ENCODE measurements at regions not wholly inside any gene's neighbourhood (a gene's known extent, or its start where the extent isn't known, plus 50 kb on each side); places are given as distances from the start of the nearest gene placed in this dataset.
"Not testable (repeated sequence)": the region's sequence is repeated elsewhere in the genome, so short reads cannot be mapped to it uniquely, and the experiment has no call there.

DNA sequence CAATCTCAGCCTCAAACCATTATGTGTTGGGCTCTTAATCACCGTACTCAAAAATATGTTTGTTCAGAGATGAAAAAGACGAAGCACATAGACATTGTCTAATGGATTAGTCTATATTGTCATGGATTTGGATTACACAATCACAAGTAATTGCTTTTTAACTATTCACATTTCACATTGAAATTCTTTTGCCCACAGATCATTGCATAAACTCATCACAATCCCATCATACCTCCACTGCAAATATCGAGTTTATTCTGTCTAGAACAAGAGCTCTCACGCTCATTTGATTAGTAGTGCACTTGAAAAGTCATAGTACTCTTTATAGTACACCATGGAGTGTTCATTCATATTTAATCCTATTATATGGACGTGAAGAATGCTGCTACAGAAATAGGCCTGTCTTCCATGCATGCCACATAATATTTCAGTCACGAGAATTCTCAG is 97.9 kb upstream of the SOX11 start:
- no peak for DNase-seq

- no peak for DNase-seq
Measured at GRCh38 chr2:5596868-5597267, 95.3 kb upstream of the SOX11 start.

DNA sequence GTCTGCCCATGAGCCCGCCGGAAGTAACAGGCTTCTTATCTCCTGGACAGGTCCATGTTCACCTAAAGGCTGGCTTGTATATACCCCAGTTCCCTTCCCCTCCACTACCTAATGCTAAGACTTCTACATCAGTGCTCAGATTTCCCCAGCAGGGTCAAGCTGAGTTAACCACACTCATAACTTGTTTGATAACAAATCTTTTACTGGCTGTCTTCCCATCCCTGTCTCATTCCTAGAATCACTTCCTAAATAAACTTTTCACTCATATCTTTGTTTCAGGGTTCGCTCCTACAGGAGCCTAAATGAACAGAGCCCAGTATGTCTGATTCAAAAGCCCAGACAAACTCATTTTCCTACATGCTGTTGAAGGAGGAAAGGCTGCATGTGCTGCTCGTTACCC is 94.0 kb upstream of the SOX11 start:
- no peak for DNase-seq

GRCh38 chr2:5609201-5609600 is 83.0 kb upstream of the SOX11 start:
- DNase-seq = no peak

DNA sequence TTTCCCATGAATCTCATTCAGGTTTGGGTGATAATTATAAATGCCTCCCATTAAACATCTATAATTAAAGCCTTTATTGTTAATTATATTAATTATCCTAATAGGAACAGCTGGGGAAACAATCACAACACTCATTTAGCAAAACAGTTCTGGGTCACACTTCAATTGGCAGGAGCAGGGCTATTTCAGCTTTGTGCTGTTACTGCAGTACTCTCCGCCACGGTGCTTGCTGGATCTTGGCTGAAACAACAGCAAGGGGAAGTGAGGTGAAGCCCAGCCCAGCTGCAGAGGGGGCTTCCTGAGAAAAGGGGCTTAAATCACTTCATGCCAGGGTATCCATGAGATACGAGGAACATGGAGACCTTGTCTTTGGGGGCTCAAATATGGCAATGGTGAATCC is 79.5 kb upstream of the SOX11 start:
- DNase-seq = no peak

DNA sequence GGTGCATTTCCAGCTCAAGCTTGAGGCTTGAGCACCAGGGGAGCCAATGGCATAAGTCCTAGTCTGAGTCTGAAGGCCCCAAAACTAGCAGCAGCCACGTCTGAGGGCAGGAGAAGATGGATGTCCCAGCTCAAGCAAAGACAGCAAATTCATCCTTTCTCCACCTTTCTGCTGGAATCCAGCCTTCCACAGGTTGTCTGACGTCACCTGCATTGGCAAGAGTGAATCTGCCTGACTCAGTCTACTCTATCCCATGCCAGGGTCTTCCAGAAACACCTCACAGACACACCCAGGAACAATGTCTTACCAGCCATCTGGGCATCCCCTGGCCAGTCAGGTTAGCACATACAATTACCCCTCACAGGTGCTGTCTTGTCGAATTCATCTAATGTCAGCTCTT is 76.2 kb upstream of the SOX11 start:
- no peak for DNase-seq

DNA sequence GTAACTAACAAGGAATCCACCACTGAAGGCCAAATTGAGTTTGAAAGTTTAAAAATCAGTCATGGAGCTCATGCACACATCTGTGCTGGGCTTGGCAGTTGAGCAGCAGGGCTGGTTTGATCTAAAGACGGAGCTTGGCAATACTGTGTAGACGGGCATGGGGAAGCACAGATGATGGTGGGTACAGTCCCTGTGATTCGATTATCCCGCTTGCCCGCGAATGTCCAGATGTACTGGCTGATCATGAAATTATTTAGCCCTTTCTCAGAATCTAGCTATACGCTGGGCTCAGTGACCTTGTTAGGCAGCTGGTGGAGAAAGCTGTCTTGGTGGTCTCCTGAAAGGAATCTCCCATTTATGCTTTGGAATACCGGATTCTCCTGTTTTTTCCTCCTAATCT is 74.8 kb upstream of the SOX11 start:
- DNase-seq = no peak

- no peak for DNase-seq
Measured at GRCh38 chr2:5617796-5618195, 74.4 kb upstream of the SOX11 start.

DNA sequence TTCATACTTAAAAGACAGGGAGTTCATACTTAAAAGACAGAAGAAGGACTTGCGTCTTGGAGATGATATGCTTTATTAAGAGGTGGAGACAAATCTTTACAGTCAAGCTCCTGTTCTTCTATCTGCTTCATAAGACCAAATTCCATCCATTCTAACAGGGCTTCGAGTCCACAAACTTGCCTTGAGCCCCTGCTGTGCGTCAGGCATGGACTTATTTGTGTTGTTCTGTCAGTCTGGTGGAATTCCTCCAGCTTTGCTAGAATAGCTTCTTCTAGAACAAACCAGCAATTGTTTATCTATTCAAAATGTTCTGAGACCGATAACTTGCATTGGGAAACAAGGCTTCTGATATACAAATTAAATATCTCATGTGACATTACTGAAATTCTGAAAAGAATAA is 73.9 kb upstream of the SOX11 start:
- no peak for DNase-seq

- DNase-seq = not testable (repeated sequence)
Measured at GRCh38 chr2:5625556-5626065, 66.6 kb upstream of the SOX11 start.

DNA sequence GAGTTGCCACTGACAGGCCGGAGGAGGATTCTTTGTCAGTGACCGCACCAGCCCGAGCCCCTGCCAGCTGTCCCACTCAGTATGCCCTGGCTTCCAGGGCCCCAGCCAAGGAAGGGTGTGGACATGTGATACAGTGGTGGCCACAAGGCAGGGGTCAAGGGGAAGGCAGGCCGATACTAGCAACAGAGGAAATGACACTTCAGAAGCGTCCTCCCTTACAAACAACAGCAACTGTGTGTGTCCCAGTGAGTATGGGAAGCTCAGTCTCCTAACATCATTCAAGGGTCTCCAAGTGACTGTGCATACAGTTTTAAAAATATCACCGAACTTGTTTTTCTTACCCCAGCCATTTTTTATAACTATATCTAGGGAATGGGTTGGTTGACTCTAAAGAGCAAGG is 63.7 kb upstream of the SOX11 start:
- DNase-seq = not testable (repeated sequence)

- not testable (repeated sequence) for DNase-seq
Measured at GRCh38 chr2:5629510-5629909, 62.7 kb upstream of the SOX11 start.

DNA sequence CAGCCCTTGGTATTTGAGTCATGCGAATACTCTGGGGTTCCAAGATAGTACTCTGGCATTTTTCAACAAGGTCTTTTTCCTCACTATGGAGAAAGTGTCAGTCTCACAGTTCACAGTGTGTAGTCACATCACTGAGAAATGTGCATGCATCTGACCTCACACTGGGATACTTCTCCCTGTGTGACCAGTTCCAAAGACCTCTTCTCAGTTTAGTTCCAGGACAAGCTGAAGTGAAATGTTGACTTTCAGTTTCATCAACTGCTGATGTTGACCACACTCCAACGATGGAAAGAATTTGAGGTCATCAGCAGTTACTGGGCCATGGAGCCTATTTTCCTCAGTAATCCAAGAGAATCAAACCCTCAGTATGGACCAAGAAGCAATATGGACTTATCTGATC is 55.1 kb upstream of the SOX11 start:
- DNase-seq = not testable (repeated sequence)

Measured in activated CD8-positive, alpha-beta memory T cell treated with anti-CD3 and anti-CD28 coated beads, Interleukin-2, amount 50 U/mL, for 48 hours (primary cell).